ENCODE measurements at regions not wholly inside any gene's neighbourhood (a gene's known extent, or its start where the extent isn't known, plus 50 kb on each side); places are given as distances from the start of the nearest gene placed in this dataset.

DNA sequence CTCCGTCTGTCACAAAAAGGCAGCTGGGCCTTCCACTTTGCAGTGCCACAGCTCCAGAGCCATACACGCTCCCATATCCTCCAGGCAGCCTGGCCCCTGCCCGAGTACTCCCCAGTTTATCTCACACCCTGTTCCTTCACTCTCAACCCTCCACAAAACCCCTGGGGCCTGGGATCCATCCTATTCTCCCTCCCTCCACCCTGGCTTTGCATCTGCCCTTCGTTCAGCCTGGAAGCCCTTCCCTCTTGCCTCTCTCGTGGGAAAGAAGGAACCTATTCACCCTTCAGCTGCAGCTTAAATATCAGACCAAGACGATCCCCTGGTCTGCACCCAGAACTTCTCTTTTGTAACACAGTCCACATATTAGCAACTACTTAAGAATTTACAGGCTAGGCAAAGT, 56.7 kb downstream of the CAMK2N1 start:
- no TSS peak for BruUV-seq (replicated peaks)
- TF ChIP-seq CTCF (conservative IDR thresholded peaks at IDR 0.05; ENCODE audit: low read depth, low read length) (no peak), EZH2 (IDR thresholded peaks at IDR 0.05; ENCODE audit: borderline replicate concordance, low read depth, low read length, poor library complexity, severe bottlenecking) (no peak)
- no peak for DNase-seq (ENCODE audit: low spot score)
- ChIA-PET POLR2A (ENCODE audit: low non-redundant PET) (no interaction called here), CTCF (interaction anchor here (0.5 to 1.5 kb wide), 3 partner anchors 18 to 214 kb away, joined by 3 read pairs; no protein-coding TSS in a partner anchor)
- H3K4me3 ChIP-seq (ENCODE audit: low read depth, low read length, poor library complexity, severe bottlenecking): no peak overlapping the region
- intact Hi-C loops (cut with micrococcal nuclease; ENCODE audit: unreplicated experiment): no loop called here
- no peaks in the 10 kb centered on the region for H3K27me3 ChIP-seq (replicated peaks; ENCODE audit: insufficient read depth, low read depth, low read length, poor library complexity)
- H3K27ac ChIP-seq (ENCODE audit: low read depth, low read length, poor library complexity, severe bottlenecking): no peak overlapping the region
- no peaks in the 10 kb centered on the region for H3K36me3 ChIP-seq (ENCODE audit: insufficient read depth, low read length, poor library complexity, severe bottlenecking)
- no peaks in the 10 kb centered on the region for H3K4me1 ChIP-seq (ENCODE audit: insufficient read depth, low read length, poor library complexity, severe bottlenecking)
- H3K9me3 ChIP-seq (ENCODE audit: low read depth, low read length, poor library complexity, severe bottlenecking): peaks cover 4% of the 10 kb centered on the region

GRCh38 chr1:20428841-20429240, 57.2 kb downstream of the CAMK2N1 start:
- Histone ChIP-seq H3K9me3 (ENCODE audit: low read depth, low read length, poor library complexity, severe bottlenecking) (peaks cover 8% of the 10 kb centered on the region), H3K27me3 (replicated peaks; ENCODE audit: insufficient read depth, low read depth, low read length, poor library complexity) (peaks cover under 1% of the 10 kb centered on the region), H3K36me3 (ENCODE audit: insufficient read depth, low read length, poor library complexity, severe bottlenecking) (no peaks in the 10 kb centered on the region), H3K4me3 (ENCODE audit: low read depth, low read length, poor library complexity, severe bottlenecking) (no peak overlapping the region), H3K27ac (ENCODE audit: low read depth, low read length, poor library complexity, severe bottlenecking) (no peak overlapping the region), H3K4me1 (ENCODE audit: insufficient read depth, low read length, poor library complexity, severe bottlenecking) (no peaks in the 10 kb centered on the region)
- ChIA-PET POLR2A (ENCODE audit: low non-redundant PET) (no interaction called here), CTCF (interaction anchor here (0.5 to 1.5 kb wide), 3 partner anchors 17 to 214 kb away, joined by 3 read pairs; no protein-coding TSS in a partner anchor)
- intact Hi-C loops (cut with micrococcal nuclease; ENCODE audit: unreplicated experiment): no loop called here
- no TSS peak for BruUV-seq (replicated peaks)
- TF ChIP-seq CTCF (conservative IDR thresholded peaks at IDR 0.05; ENCODE audit: low read depth, low read length) (no peak), EZH2 (IDR thresholded peaks at IDR 0.05; ENCODE audit: borderline replicate concordance, low read depth, low read length, poor library complexity, severe bottlenecking) (no peak)
- no peak for DNase-seq (ENCODE audit: low spot score)

DNA sequence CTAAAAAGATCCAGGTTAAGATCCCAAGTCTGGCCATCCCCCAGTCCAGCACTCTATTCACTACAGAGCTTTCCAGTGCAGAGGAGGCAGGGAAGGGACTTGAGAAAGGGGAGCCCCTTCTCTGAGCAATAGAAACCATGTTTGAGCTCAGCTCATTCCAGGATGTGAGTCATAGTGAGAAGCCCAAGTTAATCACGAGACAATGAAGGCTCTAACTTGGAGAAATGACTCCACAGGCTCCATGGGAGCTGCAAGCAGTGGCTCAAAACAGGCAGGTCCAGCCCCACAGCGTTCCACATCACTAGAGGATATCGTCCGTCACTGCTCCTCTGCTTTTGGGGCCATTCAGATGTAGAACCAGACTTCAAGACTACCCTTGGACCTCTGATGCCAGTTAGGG, 59.1 kb downstream of the CAMK2N1 start:
- H3K27me3 ChIP-seq (replicated peaks; ENCODE audit: insufficient read depth, low read depth, low read length, poor library complexity): peaks cover 3% of the 10 kb centered on the region
- H3K36me3 ChIP-seq (ENCODE audit: insufficient read depth, low read length, poor library complexity, severe bottlenecking): no peaks in the 10 kb centered on the region
- DNase-seq (ENCODE audit: low spot score): peak; percentile 52
- ChIA-PET POLR2A (ENCODE audit: low non-redundant PET) (no interaction called here), CTCF (no interaction called here)
- no peaks in the 10 kb centered on the region for H3K4me1 ChIP-seq (ENCODE audit: insufficient read depth, low read length, poor library complexity, severe bottlenecking)
- peaks cover 23% of the 10 kb centered on the region for H3K9me3 ChIP-seq (ENCODE audit: low read depth, low read length, poor library complexity, severe bottlenecking)
- no peak overlapping the region for H3K4me3 ChIP-seq (ENCODE audit: low read depth, low read length, poor library complexity, severe bottlenecking)
- H3K27ac ChIP-seq (ENCODE audit: low read depth, low read length, poor library complexity, severe bottlenecking): no peak overlapping the region
- no peak for TF ChIP-seq EZH2 (IDR thresholded peaks at IDR 0.05; ENCODE audit: borderline replicate concordance, low read depth, low read length, poor library complexity, severe bottlenecking)
- TF ChIP-seq CTCF (conservative IDR thresholded peaks at IDR 0.05; ENCODE audit: low read depth, low read length): no peak
- BruUV-seq (replicated peaks): no TSS peak
- intact Hi-C loops (cut with micrococcal nuclease; ENCODE audit: unreplicated experiment): no loop called here

All from A673 (cell line).